Smooth muscle cell (in vitro differentiated cells): ENCODE measurements at regions not wholly inside any gene's neighbourhood (a gene's known extent, or its start where the extent isn't known, plus 50 kb on each side); places are given as distances from the start of the nearest gene placed in this dataset.
"Not testable (repeated sequence)": the region's sequence is repeated elsewhere in the genome, so short reads cannot be mapped to it uniquely, and the experiment has no call there.

ENCODE experiments used
- DNase-seq: peaks from one replicate; lab custom pipeline; 2025; ENCODE audit not compliant: unreplicated experiment; lab: John Stamatoyannopoulos, UW
- H2AFZ ChIP-seq: fragments of 200-600 bp; sonication (generic); 2 replicates; pipeline ENCODE4 v1.6.0; 2016; ENCODE audit warnings: antibody characterized with exemption, low read depth, mild to moderate bottlenecking
- H3F3A ChIP-seq: fragments of 200-600 bp; sonication (generic); 2 replicates; pipeline ENCODE4 v1.6.0; 2017; ENCODE audit warnings: antibody characterized with exemption, low read depth
- H3K27ac ChIP-seq: fragments of 200-600 bp; sonication (generic); 2 replicates; pipeline ENCODE4 v1.5.1; 2016; ENCODE audit warnings: low read depth, mild to moderate bottlenecking
- H3K27me3 ChIP-seq: fragments of 200-600 bp; sonication (generic); 2 replicates; pipeline ENCODE4 v1.6.1; 2016; ENCODE audit warnings: low read depth, mild to moderate bottlenecking
- H3K36me3 ChIP-seq: fragments of 200-600 bp; sonication (generic); 2 replicates; pipeline ENCODE4 v1.5.1; 2016; ENCODE audit warnings: low read depth
- H3K4me1 ChIP-seq: fragments of 200-600 bp; sonication (generic); 2 replicates; pipeline ENCODE4 v1.5.1; 2016; ENCODE audit warnings: low read depth
- H3K4me2 ChIP-seq: fragments of 200-600 bp; sonication (generic); 2 replicates; pipeline ENCODE4 v1.6.0; 2016; ENCODE audit warnings: mild to moderate bottlenecking
- H3K4me3 ChIP-seq: fragments of 200-600 bp; sonication (generic); 2 replicates; pipeline ENCODE4 v1.5.1; 2016; ENCODE audit warnings: mild to moderate bottlenecking
- H3K79me2 ChIP-seq: fragments of 200-600 bp; sonication (generic); 2 replicates; pipeline ENCODE4 v1.6.0; 2016; ENCODE audit warnings: low read depth, mild to moderate bottlenecking
- H3K9ac ChIP-seq: fragments of 200-600 bp; sonication (generic); 2 replicates; pipeline ENCODE4 v1.6.0; 2016; ENCODE audit warnings: low read depth
- H3K9me3 ChIP-seq: fragments of 200-600 bp; sonication (generic); replicated peaks from 2 replicates; pipeline ENCODE4 v1.5.1; 2016; ENCODE audit warnings: low read depth
- H4K20me1 ChIP-seq: fragments of 200-600 bp; sonication (generic); 2 replicates; pipeline ENCODE4 v1.6.0; 2016; ENCODE audit warnings: low read depth
- WGBS: methylation state at CpG from one replicate; pipeline ENCODE4 v1.1.7; 2016; ENCODE audit warnings: low lambda C conversion rate; 5-methylcytosine and 5-hydroxymethylcytosine counted together
- TF ChIP-seq, protein P1 (sequence below): fragments of 200-600 bp; sonication (generic); IDR thresholded peaks from 2 replicates; pipeline ENCODE4 v1.5.1; 2017; ENCODE audit warnings: borderline replicate concordance, mild to moderate bottlenecking, antibody characterized with exemption; ENCODE audit not compliant: insufficient read depth, poor library complexity, severe bottlenecking

DNA sequence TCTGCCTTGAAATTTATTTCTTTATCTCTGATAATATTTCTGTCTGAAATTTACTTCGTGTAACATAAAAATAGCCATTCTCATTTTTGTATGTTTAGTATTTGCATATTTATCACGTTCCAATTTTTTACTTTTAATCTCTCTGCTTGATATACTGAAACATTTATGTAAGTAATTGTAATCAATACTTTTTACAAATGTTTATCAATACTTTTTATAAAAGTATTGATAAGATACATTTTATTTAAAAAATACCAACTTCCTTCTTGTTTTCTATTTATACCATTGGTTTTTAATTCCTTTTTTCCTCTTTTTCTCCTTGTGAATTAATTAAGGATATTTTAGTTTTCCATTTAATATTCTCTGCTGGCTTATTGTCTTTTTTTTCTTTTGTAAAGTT, 60.3 kb upstream of the TBL1XR1 start:
- WGBS = 93% methylated on average over 2 of the region's 2 CpGs

DNA sequence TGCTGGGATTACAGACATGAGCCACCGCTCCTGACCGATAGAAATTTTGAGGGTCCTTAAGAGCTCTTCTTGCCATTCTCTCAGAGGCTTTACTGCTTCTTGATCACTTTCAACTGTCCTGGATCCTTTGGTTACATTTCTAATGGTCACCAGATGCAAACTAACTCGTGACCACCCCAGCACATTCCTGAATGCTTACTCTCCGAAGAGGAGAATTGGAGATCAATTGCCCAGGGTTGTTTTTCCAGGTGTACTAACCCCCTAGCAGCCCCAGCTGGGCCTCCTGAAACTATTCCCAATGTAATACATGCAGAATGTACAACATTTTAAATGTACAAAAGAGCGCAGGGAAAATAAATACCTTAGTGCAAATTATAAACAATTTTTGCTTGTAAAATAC, 65.1 kb upstream of the TBL1XR1 start:
- 70% methylated on average over 5 of the region's 5 CpGs for WGBS
- H2AFZ ChIP-seq = no peak overlapping the region
- no peaks in the 10 kb centered on the region for H3K79me2 ChIP-seq

More for the DNA sequence above, 60.3 kb upstream of the TBL1XR1 start:
- Histone ChIP-seq H3K27me3 (no peaks in the 10 kb centered on the region), H3K4me1 (no peaks in the 10 kb centered on the region), H3K4me2 (no peak overlapping the region), H3K79me2 (no peaks in the 10 kb centered on the region), H2AFZ (no peak overlapping the region), H3K27ac (no peak overlapping the region), H4K20me1 (no peaks in the 10 kb centered on the region), H3K36me3 (no peaks in the 10 kb centered on the region), H3F3A (no peaks in the 10 kb centered on the region), H3K9me3 (no peaks in the 10 kb centered on the region), H3K4me3 (no peak overlapping the region), H3K9ac (no peak overlapping the region)
- no peak for DNase-seq
- TF ChIP-seq, protein P1, sequence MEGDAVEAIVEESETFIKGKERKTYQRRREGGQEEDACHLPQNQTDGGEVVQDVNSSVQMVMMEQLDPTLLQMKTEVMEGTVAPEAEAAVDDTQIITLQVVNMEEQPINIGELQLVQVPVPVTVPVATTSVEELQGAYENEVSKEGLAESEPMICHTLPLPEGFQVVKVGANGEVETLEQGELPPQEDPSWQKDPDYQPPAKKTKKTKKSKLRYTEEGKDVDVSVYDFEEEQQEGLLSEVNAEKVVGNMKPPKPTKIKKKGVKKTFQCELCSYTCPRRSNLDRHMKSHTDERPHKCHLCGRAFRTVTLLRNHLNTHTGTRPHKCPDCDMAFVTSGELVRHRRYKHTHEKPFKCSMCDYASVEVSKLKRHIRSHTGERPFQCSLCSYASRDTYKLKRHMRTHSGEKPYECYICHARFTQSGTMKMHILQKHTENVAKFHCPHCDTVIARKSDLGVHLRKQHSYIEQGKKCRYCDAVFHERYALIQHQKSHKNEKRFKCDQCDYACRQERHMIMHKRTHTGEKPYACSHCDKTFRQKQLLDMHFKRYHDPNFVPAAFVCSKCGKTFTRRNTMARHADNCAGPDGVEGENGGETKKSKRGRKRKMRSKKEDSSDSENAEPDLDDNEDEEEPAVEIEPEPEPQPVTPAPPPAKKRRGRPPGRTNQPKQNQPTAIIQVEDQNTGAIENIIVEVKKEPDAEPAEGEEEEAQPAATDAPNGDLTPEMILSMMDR = no peak

DNA sequence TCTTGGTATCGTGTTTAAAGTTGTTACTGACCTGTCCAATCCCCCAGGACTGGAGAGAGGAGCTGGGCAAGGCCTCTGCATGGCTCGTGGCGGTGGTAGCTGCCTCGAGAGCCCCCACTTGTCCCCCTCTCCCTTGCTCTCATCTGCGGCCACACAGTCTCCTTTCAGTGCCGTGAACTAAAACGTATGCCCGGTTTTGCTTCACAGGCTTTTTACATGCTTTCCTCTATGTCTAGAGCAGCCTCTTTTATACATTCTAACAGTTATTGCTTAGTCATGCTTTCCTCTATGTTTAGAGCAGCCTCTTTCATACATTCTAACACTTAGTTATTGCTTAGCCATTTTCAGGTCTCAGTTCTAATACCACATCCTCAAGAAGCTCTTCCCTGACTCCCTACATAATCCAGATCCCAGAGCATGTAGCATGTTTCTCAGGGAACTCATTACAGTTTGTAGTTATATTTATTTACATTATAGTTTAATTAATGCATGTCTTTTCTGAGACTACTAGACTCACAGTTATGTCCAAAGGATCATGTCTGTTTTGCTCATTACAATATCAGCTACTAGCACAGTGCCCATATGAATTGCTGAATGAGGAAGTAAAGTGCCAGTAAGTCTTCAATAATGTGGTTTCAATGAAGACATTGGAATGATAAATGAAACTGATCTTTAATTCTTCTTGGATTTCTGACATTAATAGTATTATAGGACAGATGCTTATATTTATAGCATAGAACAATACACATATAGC, 66.5 kb upstream of the TBL1XR1 start:
- peak overlapping the region; percentile 12 for H3K27ac ChIP-seq
- H3K79me2 ChIP-seq = no peaks in the 10 kb centered on the region
- no peak overlapping the region for H3K4me3 ChIP-seq
- H3K27me3 ChIP-seq = no peaks in the 10 kb centered on the region
- no peak overlapping the region for H3K9ac ChIP-seq
- no peaks in the 10 kb centered on the region for H3K4me1 ChIP-seq
- no peak for DNase-seq
- peak overlapping the region; percentile 36 for H2AFZ ChIP-seq
- H3K9me3 ChIP-seq = no peaks in the 10 kb centered on the region
- WGBS = 80% methylated on average over 8 of the region's 8 CpGs
- H4K20me1 ChIP-seq = no peaks in the 10 kb centered on the region
- H3K4me2 ChIP-seq = no peak overlapping the region
- no peaks in the 10 kb centered on the region for H3F3A ChIP-seq
- no peaks in the 10 kb centered on the region for H3K36me3 ChIP-seq
- TF ChIP-seq, protein P1 = no peak

More for the DNA sequence above, 65.1 kb upstream of the TBL1XR1 start:
- H4K20me1 ChIP-seq = no peaks in the 10 kb centered on the region
- H3K4me3 ChIP-seq = no peak overlapping the region
- H3K4me1 ChIP-seq = no peaks in the 10 kb centered on the region
- TF ChIP-seq, protein P1 = no peak
- no peaks in the 10 kb centered on the region for H3F3A ChIP-seq
- H3K4me2 ChIP-seq = no peak overlapping the region
- DNase-seq = no peak
- H3K27me3 ChIP-seq = no peaks in the 10 kb centered on the region
- no peaks in the 10 kb centered on the region for H3K36me3 ChIP-seq
- H3K9ac ChIP-seq = no peak overlapping the region
- H3K27ac ChIP-seq = no peak overlapping the region
- no peaks in the 10 kb centered on the region for H3K9me3 ChIP-seq

DNA sequence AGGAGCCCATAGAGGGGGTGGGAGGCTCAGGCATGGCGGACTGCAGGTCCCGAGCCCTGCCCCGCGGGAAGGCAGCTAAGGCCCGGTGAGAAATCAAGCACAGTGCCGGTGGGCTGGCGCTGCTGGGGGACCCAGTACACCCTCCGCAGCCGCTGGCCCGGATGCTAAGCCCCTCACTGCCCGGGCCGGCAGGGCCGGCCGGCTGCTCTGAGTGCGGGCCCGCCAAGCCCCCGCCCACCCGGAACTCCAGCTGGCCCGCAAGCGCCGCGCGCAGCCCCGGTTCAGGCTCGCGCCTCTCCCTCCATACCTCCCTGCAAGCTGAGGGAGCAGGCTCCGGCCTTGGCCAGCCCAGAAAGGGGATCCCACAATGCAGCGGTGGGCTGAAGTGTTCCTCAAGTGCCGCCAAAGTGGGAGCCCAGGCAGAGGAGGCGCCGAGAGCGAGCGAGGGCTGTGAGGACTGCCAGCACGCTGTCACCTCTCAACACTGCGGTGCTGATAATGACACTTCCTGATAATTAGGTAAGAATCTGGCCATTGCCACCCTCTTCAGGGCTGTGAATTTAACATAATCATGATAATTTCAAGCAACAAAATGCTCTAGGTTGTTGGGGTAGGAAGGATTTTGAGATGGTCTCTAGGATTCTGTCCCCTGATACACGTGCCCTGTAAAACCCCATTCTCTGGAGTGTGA, 74.7 kb upstream of the TBL1XR1 start:
- H3K36me3 ChIP-seq, H4K20me1 ChIP-seq, H2AFZ ChIP-seq, H3K4me2 ChIP-seq, DNase-seq, H3F3A ChIP-seq, H3K4me1 ChIP-seq, H3K4me3 ChIP-seq, H3K9me3 ChIP-seq, H3K27me3 ChIP-seq, H3K9ac ChIP-seq, H3K27ac ChIP-seq, H3K79me2 ChIP-seq: not testable (repeated sequence)
- over 99% methylated on average over 20 of the region's 36 CpGs for WGBS
